Large intestine (tissue), 3 donors: ENCODE measurements at regions not wholly inside any gene's neighbourhood (a gene's known extent, or its start where the extent isn't known, plus 50 kb on each side); places are given as distances from the start of the nearest gene placed in this dataset.
"Not testable (repeated sequence)": the region's sequence is repeated elsewhere in the genome, so short reads cannot be mapped to it uniquely, and the experiment has no call there.

Experiments used
- DNase-seq, 2 donors: peaks; one replicate each; pipeline versions ENCODE4 v3.0.0 to v3.0.0-alpha.2; 2013
- H3K27ac ChIP-seq: one replicate; pipeline ENCODE4 v1.5.1; 2013; ENCODE audit warnings: low read length
- H3K27me3 ChIP-seq: 2 replicates; pipeline ENCODE4 v1.6.1; 2013; ENCODE audit warnings: low read length; ENCODE audit not compliant: control insufficient read depth, insufficient read depth
- H3K36me3 ChIP-seq: 2 replicates; pipeline ENCODE4 v1.6.1; 2013; ENCODE audit warnings: low read length; ENCODE audit not compliant: control insufficient read depth, insufficient read depth
- H3K4me1 ChIP-seq: one replicate; pipeline ENCODE4 v1.6.1; 2013; ENCODE audit warnings: low read length; ENCODE audit not compliant: control insufficient read depth, insufficient read depth
- H3K4me3 ChIP-seq: one replicate; pipeline ENCODE4 v1.5.1; 2013; ENCODE audit warnings: low read length
- H3K9me3 ChIP-seq: one replicate; pipeline ENCODE4 v1.6.1; 2013; ENCODE audit warnings: mild to moderate bottlenecking, low read depth, low read length, moderate library complexity; ENCODE audit not compliant: control insufficient read depth
- WGBS: methylation state at CpG from one replicate; pipeline ENCODE4 v1.1.5; 2013; ENCODE audit warnings: low lambda C conversion rate; ENCODE audit not compliant: insufficient coverage; 5-methylcytosine and 5-hydroxymethylcytosine counted together

DNA sequence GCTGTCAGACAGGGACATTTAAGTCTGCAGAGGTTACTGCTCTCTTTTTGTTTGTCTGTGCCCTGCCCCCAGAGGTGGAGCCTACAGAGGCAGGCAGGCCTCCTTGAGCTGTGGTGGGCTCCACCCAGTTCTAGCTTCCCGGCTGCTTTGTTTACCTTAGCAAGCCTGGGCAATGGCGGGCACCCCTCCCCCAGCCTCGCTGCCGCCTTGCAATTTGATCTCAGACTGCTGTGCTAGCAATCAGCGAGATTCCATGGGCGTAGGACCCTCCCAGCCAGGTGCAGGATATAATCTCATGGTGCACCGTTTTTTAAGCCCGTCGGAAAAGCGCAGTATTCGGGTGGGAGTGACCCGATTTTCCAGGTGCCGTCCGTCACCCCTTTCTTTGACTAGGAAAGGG lies 235.6 kb downstream of the BRINP2 start:
- no CpG with 5 or more reads among the region's 14 CpGs for WGBS
- H3K27me3 ChIP-seq, H3K4me3 ChIP-seq, H3K36me3 ChIP-seq, H3K4me1 ChIP-seq, H3K27ac ChIP-seq, H3K9me3 ChIP-seq, DNase-seq: not testable (repeated sequence)

DNA sequence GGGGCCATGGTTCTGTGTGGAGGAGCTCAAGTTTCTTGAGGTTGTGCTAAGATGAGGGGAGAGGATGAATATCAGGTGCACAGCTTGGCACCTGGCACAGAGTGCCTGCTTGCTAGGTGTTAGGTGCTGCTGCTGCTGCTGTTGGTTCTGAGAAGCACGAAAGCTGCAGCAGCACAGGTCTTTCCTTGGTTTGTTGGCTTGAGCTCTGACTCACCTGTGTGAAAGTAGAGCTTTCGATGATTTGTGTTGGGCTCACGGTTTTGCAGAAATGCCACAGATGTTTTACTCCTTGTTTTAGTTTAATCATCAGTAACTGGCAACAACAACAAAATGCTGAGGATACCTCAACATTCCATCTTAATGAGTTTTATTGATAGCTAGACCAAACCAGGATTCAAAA lies 221.6 kb downstream of the BRINP2 start:
- no CpG with 5 or more reads among the region's 3 CpGs for WGBS
- Histone ChIP-seq H3K4me1 (no peaks in the 10 kb centered on the region), H3K9me3 (no peaks in the 10 kb centered on the region), H3K27ac (no peak overlapping the region), H3K4me3 (no peak overlapping the region), H3K36me3 (no peaks in the 10 kb centered on the region), H3K27me3 (no peaks in the 10 kb centered on the region)
- DNase-seq = no peak

DNA sequence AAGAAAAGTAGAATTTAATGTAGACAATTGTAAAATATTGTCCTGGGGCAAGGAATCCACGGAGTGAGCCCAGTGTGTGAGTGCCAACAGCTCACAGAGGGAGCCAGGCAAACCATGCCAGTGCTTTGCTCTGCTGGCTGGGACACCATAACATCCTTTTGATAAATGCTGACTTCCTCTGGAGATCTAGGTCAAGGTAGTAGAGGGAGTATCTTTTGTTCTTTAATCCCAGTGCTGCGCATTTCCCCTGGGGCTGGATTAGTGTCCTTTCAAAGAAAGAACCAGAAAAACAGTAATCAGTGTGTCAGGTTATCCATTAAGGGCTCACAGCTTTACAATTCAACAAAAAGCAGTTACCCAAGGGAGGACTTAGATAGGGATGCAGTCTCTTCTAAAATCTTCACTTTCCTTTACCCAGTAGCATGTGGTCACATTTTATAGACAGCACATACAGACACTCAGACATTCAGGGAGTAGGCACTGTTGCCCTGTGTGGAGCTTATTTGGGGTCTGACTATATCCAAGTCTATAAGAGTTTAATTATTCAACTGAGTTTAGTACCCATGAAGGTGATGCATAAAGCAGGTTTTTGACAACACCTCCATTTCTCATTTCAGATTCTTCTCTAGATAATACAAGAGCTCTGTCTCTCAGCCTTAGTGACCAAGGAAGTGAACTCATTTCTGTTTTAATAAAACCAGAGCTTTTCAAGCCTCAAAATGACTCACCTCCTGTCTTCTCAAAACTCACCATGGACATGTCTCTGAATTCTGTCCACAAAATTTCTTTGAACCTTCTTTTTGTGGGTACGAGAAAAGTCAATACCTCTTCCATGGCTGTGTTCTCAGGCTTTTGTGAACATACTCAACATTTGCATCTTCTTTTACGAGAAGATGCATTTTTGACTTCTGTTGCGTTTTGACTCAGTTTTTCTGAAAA lies 215.3 kb downstream of the BRINP2 start:
- no CpG with 5 or more reads among the region's 5 CpGs for WGBS
- DNase-seq = no peak
- no peaks in the 10 kb centered on the region for H3K27me3 ChIP-seq
- no peak overlapping the region for H3K4me3 ChIP-seq
- H3K4me1 ChIP-seq = no peaks in the 10 kb centered on the region
- no peaks in the 10 kb centered on the region for H3K36me3 ChIP-seq
- H3K27ac ChIP-seq = no peak overlapping the region
- H3K9me3 ChIP-seq = no peaks in the 10 kb centered on the region

DNA sequence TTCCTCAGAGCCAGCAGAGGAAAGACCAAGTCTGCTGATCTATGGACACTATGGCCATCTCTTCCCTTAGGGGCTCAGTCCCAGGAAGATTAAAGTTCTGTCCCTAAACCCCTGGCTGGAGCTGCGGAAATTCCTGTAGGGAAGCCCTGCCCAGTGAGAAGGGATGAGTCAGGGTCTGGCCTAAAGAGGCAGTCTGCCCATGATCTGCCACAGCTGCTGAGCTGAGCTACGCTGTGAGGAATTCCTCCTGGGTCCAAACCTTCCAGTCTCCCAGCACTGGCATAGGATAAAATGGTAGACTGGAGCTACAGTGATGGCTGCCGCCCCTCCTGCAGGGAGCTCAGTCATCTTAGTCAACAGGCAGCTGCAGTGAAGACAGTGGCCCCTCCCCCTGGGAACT lies 213.7 kb downstream of the BRINP2 start:
- Histone ChIP-seq H3K27me3 (no peaks in the 10 kb centered on the region), H3K27ac (no peak overlapping the region), H3K4me1 (no peaks in the 10 kb centered on the region), H3K9me3 (no peaks in the 10 kb centered on the region), H3K36me3 (no peaks in the 10 kb centered on the region), H3K4me3 (no peak overlapping the region)
- DNase-seq = no peak
- WGBS = no CpG with 5 or more reads among the region's 3 CpGs

DNA sequence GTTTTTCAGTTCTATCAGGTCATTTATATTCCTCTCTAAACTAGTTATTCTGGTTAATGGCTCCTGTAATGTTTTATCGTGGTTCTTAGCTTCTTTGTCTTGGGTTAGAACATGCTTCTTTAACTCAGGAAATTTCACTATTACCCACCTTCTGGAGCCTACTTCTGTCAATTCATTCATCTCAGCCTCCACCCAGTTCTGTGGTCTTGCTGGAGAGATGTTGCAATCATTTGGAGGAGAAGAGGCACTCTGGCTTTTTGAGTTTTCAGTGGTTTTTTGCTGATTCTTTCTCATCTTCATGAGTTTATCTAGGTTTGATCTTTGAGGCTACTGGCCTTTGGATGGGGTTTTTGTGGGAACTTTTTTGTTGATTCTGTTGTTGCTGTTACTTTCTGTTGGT lies 213.0 kb downstream of the BRINP2 start:
- no peak overlapping the region for H3K27ac ChIP-seq
- no peaks in the 10 kb centered on the region for H3K4me1 ChIP-seq
- no peak overlapping the region for H3K4me3 ChIP-seq
- H3K27me3 ChIP-seq = no peaks in the 10 kb centered on the region
- DNase-seq = no peak
- H3K36me3 ChIP-seq = no peaks in the 10 kb centered on the region
- no peaks in the 10 kb centered on the region for H3K9me3 ChIP-seq
- WGBS = 83% methylated on average over 1 of the region's 1 CpG

DNA sequence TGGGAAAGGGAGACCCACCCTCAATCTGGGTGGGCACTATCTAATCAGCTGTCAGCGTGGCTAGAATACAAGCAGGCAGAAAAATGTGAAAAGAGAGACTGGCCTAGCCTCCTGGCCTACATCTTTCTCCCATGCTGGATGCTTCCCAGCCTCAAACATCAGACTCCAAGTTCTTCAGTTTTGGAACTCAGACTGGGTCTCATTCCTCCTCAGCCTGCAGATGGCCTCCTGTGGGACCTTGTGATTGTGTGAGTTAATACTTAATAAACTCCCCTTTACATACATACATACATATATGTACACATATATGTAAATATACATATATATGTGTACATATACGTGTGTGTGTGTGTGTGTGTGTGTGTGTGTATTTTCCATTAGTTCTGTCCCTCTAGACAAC lies 207.1 kb downstream of the BRINP2 start:
- Histone ChIP-seq H3K27ac (no peak overlapping the region), H3K4me3 (no peak overlapping the region), H3K27me3 (no peaks in the 10 kb centered on the region), H3K36me3 (no peaks in the 10 kb centered on the region), H3K9me3 (no peaks in the 10 kb centered on the region), H3K4me1 (no peaks in the 10 kb centered on the region)
- no CpG with 5 or more reads among the region's 2 CpGs for WGBS
- no peak for DNase-seq

DNA sequence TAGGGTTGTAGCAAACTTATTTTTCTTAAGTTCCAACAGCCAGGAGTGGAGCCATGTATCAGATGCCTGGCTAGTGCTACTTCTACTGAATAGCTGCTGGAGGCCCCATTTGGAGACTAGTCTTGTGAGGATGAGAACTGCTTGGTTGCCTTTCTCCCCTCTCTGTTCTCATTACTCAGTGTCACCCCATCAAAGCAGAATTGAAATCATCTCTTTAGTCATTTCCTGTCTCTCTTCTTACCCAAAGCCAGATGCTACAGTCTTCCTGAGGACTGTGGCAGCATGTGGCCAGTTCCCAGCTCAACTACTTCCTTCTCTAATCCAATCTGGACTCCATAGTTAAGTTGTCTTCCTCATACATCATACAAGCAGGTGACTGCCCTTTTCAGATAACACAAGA lies 197.5 kb downstream of the BRINP2 start:
- DNase-seq = no peak
- Histone ChIP-seq H3K36me3 (no peaks in the 10 kb centered on the region), H3K4me3 (no peak overlapping the region), H3K27ac (no peak overlapping the region), H3K9me3 (no peaks in the 10 kb centered on the region), H3K4me1 (no peaks in the 10 kb centered on the region), H3K27me3 (no peaks in the 10 kb centered on the region)

DNA sequence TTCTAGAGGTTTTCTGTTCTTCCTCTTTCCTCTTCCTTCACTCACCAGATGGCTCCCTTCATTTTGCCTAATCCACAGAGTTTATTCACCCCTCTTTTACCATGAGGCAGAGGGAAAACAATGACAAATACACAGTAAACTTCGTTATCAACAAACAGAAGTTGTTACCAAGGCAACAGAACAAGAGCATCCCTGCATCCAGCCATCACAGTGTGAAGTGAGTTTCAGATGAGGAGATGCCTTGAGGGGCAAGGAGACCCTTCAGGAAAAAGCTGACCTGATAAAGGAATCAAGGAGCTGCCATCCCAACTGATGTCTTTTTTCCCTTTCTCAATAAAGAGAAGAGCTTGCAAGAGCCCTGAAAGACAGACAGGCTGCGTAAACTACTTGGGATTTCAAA lies 195.3 kb downstream of the BRINP2 start:
- Histone ChIP-seq H3K9me3 (no peaks in the 10 kb centered on the region), H3K4me1 (no peaks in the 10 kb centered on the region), H3K4me3 (no peak overlapping the region), H3K27me3 (no peaks in the 10 kb centered on the region), H3K27ac (no peak overlapping the region), H3K36me3 (no peaks in the 10 kb centered on the region)
- 33% methylated on average over 1 of the region's 2 CpGs for WGBS
- no peak for DNase-seq

DNA sequence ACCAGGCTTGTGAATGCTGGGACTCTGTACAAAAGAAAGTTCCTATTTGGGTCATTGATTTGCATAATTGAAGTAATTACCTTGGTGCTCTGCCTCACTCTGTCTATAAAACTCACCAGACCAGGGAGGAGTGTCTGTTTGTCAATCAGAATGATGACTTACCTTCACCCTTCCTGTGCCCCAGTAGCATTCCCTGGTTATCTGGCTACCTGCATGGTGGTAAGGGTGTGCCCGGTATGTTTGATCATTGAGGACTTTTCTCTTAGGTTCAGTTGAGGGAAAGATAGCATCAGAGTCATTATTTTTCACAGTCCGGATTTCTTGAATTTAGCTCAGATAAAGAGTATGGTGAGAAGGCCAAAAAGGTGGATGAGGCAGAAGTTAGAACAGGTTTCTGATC lies 190.0 kb downstream of the BRINP2 start:
- Histone ChIP-seq H3K27me3 (no peaks in the 10 kb centered on the region), H3K27ac (no peak overlapping the region), H3K4me1 (no peaks in the 10 kb centered on the region), H3K36me3 (no peaks in the 10 kb centered on the region), H3K4me3 (no peak overlapping the region), H3K9me3 (no peaks in the 10 kb centered on the region)
- no CpG with 5 or more reads among the region's 2 CpGs for WGBS
- no peak for DNase-seq

DNA sequence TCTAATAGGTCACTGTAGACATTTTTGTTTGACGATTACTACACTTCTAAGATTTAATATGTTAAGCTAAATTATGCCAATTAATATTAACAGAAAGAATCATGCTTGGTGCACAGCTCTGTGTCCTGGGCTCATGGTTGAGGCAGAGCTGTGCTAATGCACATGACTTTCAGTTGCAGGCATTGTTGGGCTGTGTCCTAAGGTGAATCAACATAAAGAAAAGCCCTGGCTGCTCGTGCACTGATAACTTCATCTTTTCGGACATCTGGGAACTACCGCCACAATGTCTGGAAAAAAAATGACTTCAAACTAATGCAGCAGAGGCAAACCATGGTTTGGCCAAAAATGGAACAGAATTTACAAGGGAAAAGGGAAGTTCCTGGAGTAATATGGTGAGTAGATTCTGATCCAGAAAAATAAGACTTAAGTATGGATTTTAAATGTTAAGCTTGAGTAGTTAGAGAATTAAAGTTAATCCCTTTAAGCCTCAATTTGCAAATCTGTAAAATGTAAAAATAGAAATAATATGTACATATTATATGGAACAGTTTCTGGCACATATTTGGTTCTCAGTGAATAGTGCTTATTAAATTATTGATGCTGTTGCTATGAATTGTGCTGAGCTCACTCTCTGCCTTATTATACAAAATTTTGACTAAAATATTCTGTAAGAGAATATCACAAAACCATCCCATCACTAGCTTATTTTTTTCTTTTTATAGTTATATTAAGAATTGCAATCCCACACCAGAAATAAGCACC lies 186.1 kb downstream of the BRINP2 start:
- H3K36me3 ChIP-seq = no peaks in the 10 kb centered on the region
- no peak overlapping the region for H3K27ac ChIP-seq
- no peaks in the 10 kb centered on the region for H3K4me1 ChIP-seq
- DNase-seq = no peak
- 40% methylated on average over 3 of the region's 4 CpGs for WGBS
- H3K27me3 ChIP-seq = peaks cover 2% of the 10 kb centered on the region
- H3K9me3 ChIP-seq = no peaks in the 10 kb centered on the region
- no peak overlapping the region for H3K4me3 ChIP-seq
